HepG2 (cell line): ENCODE measurements at regions not wholly inside any gene's neighbourhood (a gene's known extent, or its start where the extent isn't known, plus 50 kb on each side); places are given as distances from the start of the nearest gene placed in this dataset.

Source experiments
- AKAP8 ChIP-seq: sonication (generic); formaldehyde crosslinking; IDR thresholded peaks from 2 replicates; pipeline ENCODE4 v1.5.1; 2020; ENCODE audit warnings: mild to moderate bottlenecking, missing genetic modification reagents
- CBX1 ChIP-seq: IDR thresholded peaks from one replicate; pipeline ENCODE4 v1.6.1; 2016; ENCODE audit warnings: antibody characterized with exemption, low read depth
- GATA4 ChIP-seq: sonication (generic); IDR thresholded peaks from 2 replicates; pipeline ENCODE4 v1.6.1; 2016; ENCODE audit warnings: antibody characterized with exemption, low read depth, borderline replicate concordance
- GTF2F1 ChIP-seq: fragments of 150-350 bp; IDR thresholded peaks from 2 replicates; pipeline ENCODE4 v1.6.1; 2014; ENCODE audit warnings: low read length
- RORA ChIP-seq: sonication (generic); formaldehyde crosslinking; IDR thresholded peaks from 2 replicates; pipeline ENCODE4 v1.5.0; 2020; ENCODE audit warnings: mild to moderate bottlenecking, missing genetic modification reagents, moderate library complexity
- ZMAT3 ChIP-seq: sonication (generic); formaldehyde crosslinking; conservative IDR thresholded peaks from 2 replicates; pipeline ENCODE4 v1.7.0; 2021; ENCODE audit warnings: missing genetic modification reagents
- ZNF224 ChIP-seq: sonication (generic); formaldehyde crosslinking; IDR thresholded peaks from 2 replicates; pipeline ENCODE4 v1.5.0; 2020; ENCODE audit warnings: mild to moderate bottlenecking, missing genetic modification reagents

DNA sequence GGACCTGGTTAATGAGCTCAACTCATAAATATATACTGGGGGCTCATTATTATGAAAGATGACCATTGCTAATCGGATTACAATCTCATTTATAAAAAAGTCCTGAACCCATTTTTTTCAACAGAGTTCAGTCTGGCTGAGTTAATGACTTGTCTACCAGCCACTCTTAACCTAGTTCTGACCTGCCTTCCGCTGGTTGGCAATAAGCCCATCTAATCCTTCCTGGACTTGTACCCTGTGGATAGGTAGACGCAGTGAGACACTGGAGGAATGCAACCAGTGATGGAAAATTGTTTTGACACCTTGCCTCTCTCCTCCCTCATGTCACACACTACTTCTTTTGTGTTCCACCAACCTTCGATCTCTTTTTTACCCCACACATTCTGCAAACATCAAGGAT, 279.9 kb downstream of the FOXO1 start:
- TF ChIP-seq CBX1 (no peak), AKAP8 (CRISPR knock-in tag) (no peak), GTF2F1 (no peak), RORA (CRISPR knock-in tag) (no peak), GATA4 (no peak), ZMAT3 (no peak), ZNF224 (no peak)
